IMR-90 (cell line): ENCODE measurements at regions not wholly inside any gene's neighbourhood (a gene's known extent, or its start where the extent isn't known, plus 50 kb on each side); places are given as distances from the start of the nearest gene placed in this dataset.

Experiments used
- ATAC-seq: fragments of 200-7000 bp; cut with Tn5 transposase; 2 replicates; pipeline ENCODE4 v1.9.1; 2020; ENCODE audit warnings: low read depth, mild to moderate bottlenecking, moderate library complexity
- BruUV-seq: library from RNA; stranded (reverse); fragments of 400-500 nt; replicated peaks from 2 replicates; lab custom pipeline; 2021; lab: Mats Ljungman, UMichigan
- CTCF ChIA-PET: fragments of 300-600 bp; formaldehyde crosslinking; extraction: SDS; loops from one replicate; lab custom pipeline; 2021; ENCODE audit warnings: antibody characterized with exemption; lab: Yijun Ruan, JAX
- POLR2A ChIA-PET: fragments of 300-600 bp; sonication (Branson Sonifier 250); formaldehyde crosslinking; loops from one replicate; lab custom pipeline; 2022; ENCODE audit warnings: antibody characterized with exemption; ENCODE audit not compliant: unreplicated experiment; lab: Charles Lee
- DNase-seq: peaks from one replicate; pipeline ENCODE4 v3.0.0; 2013
- H2AFZ ChIP-seq: replicated peaks from 2 replicates; pipeline ENCODE3; 2013; ENCODE audit warnings: low read length, mild to moderate bottlenecking; ENCODE audit not compliant: poor library complexity
- H2AK5ac ChIP-seq: 2 replicates; pipeline ENCODE4 v1.6.1; 2013; ENCODE audit warnings: low read depth, low read length, inconsistent platforms
- H2AK9ac ChIP-seq: replicated peaks from 2 replicates; pipeline ENCODE3; 2013; ENCODE audit warnings: mild to moderate bottlenecking, low read depth, low read length, moderate library complexity; ENCODE audit not compliant: poor library complexity
- H2BK120ac ChIP-seq: 2 replicates; pipeline ENCODE4 v1.6.1; 2013; ENCODE audit warnings: low read depth, low read length, inconsistent platforms
- H2BK15ac ChIP-seq: 3 replicates; pipeline ENCODE4 v1.6.1; 2013; ENCODE audit warnings: low read depth, low read length, inconsistent platforms
- H2BK20ac ChIP-seq: 2 replicates; pipeline ENCODE4 v1.6.1; 2013; ENCODE audit warnings: low read depth, mild to moderate bottlenecking, inconsistent platforms, low read length, moderate library complexity
- H2BK5ac ChIP-seq: 2 replicates; pipeline ENCODE4 v1.6.1; 2013; ENCODE audit warnings: mild to moderate bottlenecking, low read depth, low read length, inconsistent platforms; ENCODE audit not compliant: poor library complexity, severe bottlenecking
- H3K14ac ChIP-seq: replicated peaks from 2 replicates; pipeline ENCODE4 v1.6.1; 2013; ENCODE audit warnings: low read depth, low read length, inconsistent platforms
- H3K18ac ChIP-seq: 2 replicates; pipeline ENCODE4 v1.6.1; 2013; ENCODE audit warnings: low read depth, low read length, control low read depth
- H3K23ac ChIP-seq: 2 replicates; pipeline ENCODE4 v1.6.1; 2013; ENCODE audit warnings: low read depth, low read length, inconsistent platforms
- H3K27ac ChIP-seq: 2 replicates; pipeline ENCODE4 v1.5.1; 2013; ENCODE audit warnings: mild to moderate bottlenecking, control low read depth, low read length; ENCODE audit not compliant: insufficient read depth
- H3K27me3 ChIP-seq: 2 replicates; pipeline ENCODE4 v1.6.1; 2013; ENCODE audit warnings: low read length; ENCODE audit not compliant: control insufficient read depth, insufficient read depth
- H3K36me3 ChIP-seq: 2 replicates; pipeline ENCODE4 v1.6.1; 2013; ENCODE audit warnings: low read length, mixed read lengths; ENCODE audit not compliant: control insufficient read depth, insufficient read depth
- H3K4ac ChIP-seq: 2 replicates; pipeline ENCODE4 v1.6.1; 2013; ENCODE audit warnings: low read depth, low read length, inconsistent platforms
- H3K4me1 ChIP-seq: 2 replicates; pipeline ENCODE4 v1.6.1; 2013; ENCODE audit warnings: low read length, mixed read lengths; ENCODE audit not compliant: control insufficient read depth, insufficient read depth
- H3K4me2 ChIP-seq: 2 replicates; pipeline ENCODE4 v1.6.1; 2013; ENCODE audit warnings: low read depth, mild to moderate bottlenecking, control low read depth, low read length, moderate library complexity
- H3K4me3 ChIP-seq: 2 replicates; pipeline ENCODE4 v1.5.1; 2013; ENCODE audit warnings: low read depth, mild to moderate bottlenecking, control low read depth, low read length, moderate library complexity; ENCODE audit not compliant: insufficient read depth
- H3K56ac ChIP-seq: 2 replicates; pipeline ENCODE4 v1.6.1; 2013; ENCODE audit warnings: low read length, inconsistent platforms; ENCODE audit not compliant: insufficient read depth; ENCODE audit errors: extremely low read depth
- H3K79me1 ChIP-seq, 2 experiments: 2 replicates each; pipeline ENCODE4 v1.6.1; 2013; ENCODE audit warnings: low read length in 2 of 2, inconsistent platforms in 1 of 2, low read depth in 1 of 2
- H3K9ac ChIP-seq: 2 replicates; pipeline ENCODE4 v1.6.1; 2013; ENCODE audit warnings: low read depth, low read length, control low read depth
- H3K9me1 ChIP-seq: 2 replicates; pipeline ENCODE4 v1.6.1; 2013; ENCODE audit warnings: low read length, inconsistent platforms; ENCODE audit not compliant: insufficient read depth
- H3K9me3 ChIP-seq: 2 replicates; pipeline ENCODE4 v1.6.1; 2013; ENCODE audit warnings: low read length; ENCODE audit not compliant: control insufficient read depth, insufficient read depth
- H4K20me1 ChIP-seq: 2 replicates; pipeline ENCODE4 v1.6.1; 2013; ENCODE audit warnings: low read length, inconsistent platforms; ENCODE audit not compliant: insufficient read depth
- H4K5ac ChIP-seq: 2 replicates; pipeline ENCODE4 v1.6.1; 2013; ENCODE audit warnings: mild to moderate bottlenecking, low read depth, low read length, control low read depth
- H4K8ac ChIP-seq, 2 experiments: 2 replicates each; pipeline ENCODE4 v1.6.1; 2013; ENCODE audit warnings: low read depth in 2 of 2, low read length in 2 of 2, control low read depth in 1 of 2, inconsistent platforms in 1 of 2
- H4K91ac ChIP-seq: 2 replicates; pipeline ENCODE4 v1.6.1; 2013; ENCODE audit warnings: low read depth, low read length, inconsistent platforms; ENCODE audit not compliant: insufficient read depth
- BHLHE40 ChIP-seq: fragments of 150-350 bp; IDR thresholded peaks from 2 replicates; pipeline ENCODE4 v1.6.1; 2016; ENCODE audit warnings: mild to moderate bottlenecking, low read depth, low read length
- CEBPB ChIP-seq: IDR thresholded peaks from 2 replicates; pipeline ENCODE4 v1.6.1; 2012; ENCODE audit warnings: low read depth, low read length, improper control_type of control experiment
- CHD1 ChIP-seq: IDR thresholded peaks from 2 replicates; pipeline ENCODE4 v1.6.1; 2012; ENCODE audit warnings: low read depth, low read length, improper control_type of control experiment
- ELK1 ChIP-seq: fragments of 150-350 bp; IDR thresholded peaks from 2 replicates; pipeline ENCODE4 v1.6.1; 2016; ENCODE audit warnings: low read depth, mild to moderate bottlenecking, low read length, moderate library complexity, borderline replicate concordance
- FOS ChIP-seq: fragments of 150-350 bp; IDR thresholded peaks from 2 replicates; pipeline ENCODE4 v1.6.1; 2016; ENCODE audit warnings: low read depth, low read length
- MAFK ChIP-seq: IDR thresholded peaks from 2 replicates; pipeline ENCODE4 v1.6.1; 2012; ENCODE audit warnings: low read depth, low read length, improper control_type of control experiment
- MAZ ChIP-seq: IDR thresholded peaks from 2 replicates; pipeline ENCODE4 v1.6.1; 2012; ENCODE audit warnings: low read depth, mild to moderate bottlenecking, low read length, improper control_type of control experiment, moderate library complexity, borderline replicate concordance
- MXI1 ChIP-seq: IDR thresholded peaks from 2 replicates; pipeline ENCODE4 v1.6.1; 2012; ENCODE audit warnings: low read depth, mild to moderate bottlenecking, low read length, moderate library complexity, borderline replicate concordance
- NFE2L2 ChIP-seq: fragments of 150-350 bp; IDR thresholded peaks from 2 replicates; pipeline ENCODE4 v1.6.1; 2016; ENCODE audit warnings: low read depth, mild to moderate bottlenecking, low read length
- POLR2A ChIP-seq: IDR thresholded peaks from 2 replicates; pipeline ENCODE4 v1.6.1; 2012; ENCODE audit warnings: mild to moderate bottlenecking, low read depth, low read length
- RAD21 ChIP-seq: IDR thresholded peaks from 2 replicates; pipeline ENCODE4 v1.6.1; 2012; ENCODE audit warnings: low read length, improper control_type of control experiment
- RCOR1 ChIP-seq: IDR thresholded peaks from 2 replicates; pipeline ENCODE4 v1.6.1; 2012; ENCODE audit warnings: mild to moderate bottlenecking, low read length, improper control_type of control experiment; ENCODE audit not compliant: insufficient replicate concordance
- RFX5 ChIP-seq: IDR thresholded peaks from 2 replicates; pipeline ENCODE4 v1.8.0; 2012; ENCODE audit warnings: low read depth, mild to moderate bottlenecking, low read length, moderate library complexity
- SMC3 ChIP-seq: fragments of 150-350 bp; IDR thresholded peaks from 2 replicates; pipeline ENCODE4 v1.6.1; 2016; ENCODE audit warnings: low read depth, mild to moderate bottlenecking, antibody characterized with exemption, low read length, moderate library complexity
- USF2 ChIP-seq: fragments of 150-350 bp; IDR thresholded peaks from 2 replicates; pipeline ENCODE4 v1.6.1; 2017; ENCODE audit warnings: mild to moderate bottlenecking, antibody characterized with exemption, low read length, low read depth
- WGBS, 2 experiments: methylation state at CpG; one replicate each; pipeline versions ENCODE4 v1.1.5 to v1.1.7; 2013; ENCODE audit warnings: missing lambda C conversion rate in 2 of 2; ENCODE audit not compliant: insufficient read length in 1 of 2; ENCODE audit errors: extremely low coverage in 2 of 2; 5-methylcytosine and 5-hydroxymethylcytosine counted together
- dilution Hi-C: fragments of 300-500 bp; cut with HindIII; formaldehyde crosslinking; loops from one replicate; pipeline ENCODE4 v1.14.3; 2018; ENCODE audit warnings: low sequenced_read_pairs; ENCODE audit not compliant: unreplicated experiment
- in situ Hi-C: fragments of 300-500 bp; cut with MboI; formaldehyde crosslinking; loops from 3 replicates; pipeline ENCODE4 v1.14.3; 2019; ENCODE audit warnings: low sequenced_read_pairs, inconsistent platforms, mixed read lengths
- intact Hi-C: fragments of 100-400 bp; cut with micrococcal nuclease; formaldehyde crosslinking; loops from 2 replicates; pipeline ENCODE4 v1.10.0; 2022
- TF ChIP-seq, protein P1 (sequence below): conservative IDR thresholded peaks from 2 replicates; pipeline ENCODE4 v1.5.1; 2012; ENCODE audit warnings: mild to moderate bottlenecking, low read depth, low read length, improper control_type of control experiment

DNA sequence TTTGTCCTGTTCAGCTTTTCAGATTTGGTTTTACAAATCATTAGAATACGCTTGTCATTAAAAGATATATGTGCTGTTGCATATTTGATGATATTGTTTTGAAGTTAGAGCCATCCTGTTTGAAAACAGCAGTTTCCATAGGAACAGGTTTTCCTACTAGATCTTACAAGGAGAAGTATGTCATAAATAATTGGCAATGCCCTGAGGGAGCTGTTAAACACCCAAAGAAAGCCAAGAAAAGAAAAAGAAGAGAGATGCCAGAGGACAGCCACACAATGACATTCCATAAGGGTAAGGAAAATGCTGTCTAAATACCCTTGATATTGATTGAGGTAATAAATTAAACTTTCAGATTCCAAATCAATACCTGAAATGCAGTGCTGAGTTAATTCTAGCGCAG, 392.2 kb upstream of the CRIM1 start:
- ChIA-PET CTCF (no interaction called here), POLR2A (no interaction called here)
- BruUV-seq = no TSS peak
- H2AK9ac ChIP-seq = no peak overlapping the region
- H3K56ac ChIP-seq = no peak overlapping the region
- no peak overlapping the region for H4K5ac ChIP-seq
- no peak overlapping the region for H3K18ac ChIP-seq
- no peak overlapping the region for H2BK15ac ChIP-seq
- H3K4me1 ChIP-seq = no peaks in the 10 kb centered on the region
- ATAC-seq (no peak), DNase-seq (no peak)
- H3K4ac ChIP-seq = no peak overlapping the region
- no peaks in the 10 kb centered on the region for H4K20me1 ChIP-seq
- no peak overlapping the region for H3K27ac ChIP-seq
- dilution Hi-C loops = no loop called here
- no peak overlapping the region for H3K23ac ChIP-seq
- no CpG with 5 or more reads among the region's 2 CpGs for WGBS, 2 experiments
- no peak overlapping the region for H4K91ac ChIP-seq
- TF ChIP-seq RCOR1 (no peak), SMC3 (no peak), FOS (no peak), RFX5 (no peak), ELK1 (no peak), NFE2L2 (no peak), MAZ (no peak), RAD21 (no peak), BHLHE40 (no peak), CHD1 (no peak), POLR2A (no peak), MXI1 (no peak), CEBPB (no peak), MAFK (no peak), USF2 (no peak)
- TF ChIP-seq, protein P1, sequence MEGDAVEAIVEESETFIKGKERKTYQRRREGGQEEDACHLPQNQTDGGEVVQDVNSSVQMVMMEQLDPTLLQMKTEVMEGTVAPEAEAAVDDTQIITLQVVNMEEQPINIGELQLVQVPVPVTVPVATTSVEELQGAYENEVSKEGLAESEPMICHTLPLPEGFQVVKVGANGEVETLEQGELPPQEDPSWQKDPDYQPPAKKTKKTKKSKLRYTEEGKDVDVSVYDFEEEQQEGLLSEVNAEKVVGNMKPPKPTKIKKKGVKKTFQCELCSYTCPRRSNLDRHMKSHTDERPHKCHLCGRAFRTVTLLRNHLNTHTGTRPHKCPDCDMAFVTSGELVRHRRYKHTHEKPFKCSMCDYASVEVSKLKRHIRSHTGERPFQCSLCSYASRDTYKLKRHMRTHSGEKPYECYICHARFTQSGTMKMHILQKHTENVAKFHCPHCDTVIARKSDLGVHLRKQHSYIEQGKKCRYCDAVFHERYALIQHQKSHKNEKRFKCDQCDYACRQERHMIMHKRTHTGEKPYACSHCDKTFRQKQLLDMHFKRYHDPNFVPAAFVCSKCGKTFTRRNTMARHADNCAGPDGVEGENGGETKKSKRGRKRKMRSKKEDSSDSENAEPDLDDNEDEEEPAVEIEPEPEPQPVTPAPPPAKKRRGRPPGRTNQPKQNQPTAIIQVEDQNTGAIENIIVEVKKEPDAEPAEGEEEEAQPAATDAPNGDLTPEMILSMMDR = no peak
- no peak overlapping the region for H2AK5ac ChIP-seq
- H3K9ac ChIP-seq = no peak overlapping the region
- H2BK5ac ChIP-seq = no peak overlapping the region
- no peak overlapping the region for H2AFZ ChIP-seq
- H3K4me3 ChIP-seq = no peak overlapping the region
- no peak overlapping the region for H2BK20ac ChIP-seq
- H3K14ac ChIP-seq = no peak overlapping the region
- H4K8ac ChIP-seq = no peak overlapping the region
- intact Hi-C loops = no loop called here
- H3K9me1 ChIP-seq = no peaks in the 10 kb centered on the region
- no peak overlapping the region for H2BK120ac ChIP-seq
- H3K27me3 ChIP-seq = no peaks in the 10 kb centered on the region
- no peaks in the 10 kb centered on the region for H3K79me1 ChIP-seq
- in situ Hi-C loops = no loop called here
- H3K36me3 ChIP-seq = no peaks in the 10 kb centered on the region
- H3K4me2 ChIP-seq = no peak overlapping the region
- H3K9me3 ChIP-seq = no peaks in the 10 kb centered on the region
